NCI-H1930 (cell line): ENCODE measurements at regions not wholly inside any gene's neighbourhood (a gene's known extent, or its start where the extent isn't known, plus 50 kb on each side); places are given as distances from the start of the nearest gene placed in this dataset.
"Not testable (repeated sequence)": the region's sequence is repeated elsewhere in the genome, so short reads cannot be mapped to it uniquely, and the experiment has no call there.

Experiments used
- DNase-seq, 2 experiments: peaks; one replicate each; lab custom pipeline; 2025; lab: John Stamatoyannopoulos, UW

- no peak for DNase-seq
These were observed 92.0 kb downstream of the NCOR2 start for GRCh38 chr12:124475295-124476010.

GRCh38 chr12:124474709-124475108, 92.7 kb downstream of the NCOR2 start:
- DNase-seq: no peak

DNA sequence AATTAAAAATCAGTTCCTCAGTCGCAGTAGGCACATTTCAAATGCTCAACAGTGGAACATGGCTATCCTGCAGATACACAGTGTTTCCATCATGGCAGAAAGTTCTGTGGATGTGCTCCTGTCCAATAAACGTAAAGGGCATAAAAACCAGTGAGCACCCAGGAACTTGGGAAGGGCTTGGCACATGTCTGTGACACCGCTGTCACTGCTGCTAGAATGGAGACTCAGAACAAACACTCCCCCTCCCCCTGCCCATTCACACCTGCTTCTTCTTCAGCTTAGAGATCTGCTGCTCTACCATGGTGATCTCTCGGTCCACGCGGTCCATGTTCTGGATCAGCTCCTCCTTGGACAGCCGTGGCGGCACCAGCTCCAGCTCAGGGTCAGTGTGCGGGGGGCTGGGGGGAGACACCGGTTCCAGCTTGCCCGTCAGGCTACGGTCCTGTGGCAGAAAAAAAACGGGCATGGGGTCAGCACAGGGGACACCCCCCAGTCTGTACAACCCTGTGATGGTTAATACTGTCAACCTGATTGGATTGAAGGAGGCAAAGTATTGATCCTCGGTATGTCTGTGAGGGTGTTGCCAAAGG, 94.6 kb downstream of the NCOR2 start:
- DNase-seq: no peak

DNA sequence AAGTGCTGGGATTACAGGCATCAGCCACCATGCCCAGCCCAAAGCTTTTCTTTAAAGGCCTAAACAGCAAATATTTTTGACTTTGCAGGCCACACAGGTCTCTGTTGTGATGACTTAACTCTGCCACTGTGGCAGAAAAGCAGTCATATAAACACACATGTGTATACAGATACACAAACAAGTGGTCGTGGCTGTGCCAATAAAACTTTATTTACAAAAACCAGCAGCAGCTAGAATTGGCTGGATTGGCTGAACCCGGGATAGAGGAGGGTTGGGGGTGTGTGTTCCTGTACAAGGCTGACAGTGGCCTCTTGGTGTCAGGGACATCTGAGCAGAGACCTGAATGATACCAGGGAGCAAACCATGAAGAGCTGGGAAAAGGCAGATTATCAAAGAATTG, 95.6 kb downstream of the NCOR2 start:
- DNase-seq: no peak

DNA sequence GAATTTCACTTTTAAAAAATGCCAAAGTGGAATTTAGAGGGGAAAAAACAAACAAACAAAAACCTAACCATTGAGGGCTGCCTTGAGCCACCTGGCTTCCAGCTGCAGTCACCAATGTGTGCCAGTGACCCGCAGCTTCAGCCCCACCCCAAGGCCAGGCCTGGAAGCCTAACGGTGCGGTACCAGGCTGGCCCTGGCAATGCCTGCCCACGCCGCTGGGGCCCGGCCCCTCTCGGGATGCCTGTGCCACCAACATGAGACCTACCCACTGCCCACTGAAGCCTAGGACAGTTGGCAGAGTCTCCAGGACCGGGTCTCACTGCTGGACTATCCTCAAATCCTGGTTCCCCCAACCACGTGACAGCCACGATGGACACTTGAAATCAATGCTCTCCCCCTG, 96.6 kb downstream of the NCOR2 start:
- DNase-seq: no peak

DNA sequence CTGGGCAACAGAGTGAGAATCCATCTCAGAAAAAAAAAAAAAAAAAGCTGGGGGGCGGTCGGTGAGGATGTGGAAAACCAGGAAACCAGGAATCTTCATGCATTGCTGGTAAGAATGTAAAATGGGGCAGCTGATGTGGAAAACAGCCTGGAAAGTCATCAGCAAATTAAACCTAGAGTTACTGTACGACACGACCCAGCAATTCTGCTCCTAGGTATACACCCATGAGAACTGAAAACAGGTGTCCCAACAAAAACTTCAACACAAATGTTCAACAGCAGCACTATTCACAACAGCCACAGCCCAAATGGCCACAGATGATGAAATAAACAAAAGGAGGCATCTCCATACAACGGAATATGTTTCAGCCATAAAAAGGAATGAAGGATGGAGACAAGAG, 97.3 kb downstream of the NCOR2 start:
- no peak for DNase-seq

- no peak for DNase-seq
These were observed 98.1 kb downstream of the NCOR2 start for GRCh38 chr12:124469193-124469888.

DNA sequence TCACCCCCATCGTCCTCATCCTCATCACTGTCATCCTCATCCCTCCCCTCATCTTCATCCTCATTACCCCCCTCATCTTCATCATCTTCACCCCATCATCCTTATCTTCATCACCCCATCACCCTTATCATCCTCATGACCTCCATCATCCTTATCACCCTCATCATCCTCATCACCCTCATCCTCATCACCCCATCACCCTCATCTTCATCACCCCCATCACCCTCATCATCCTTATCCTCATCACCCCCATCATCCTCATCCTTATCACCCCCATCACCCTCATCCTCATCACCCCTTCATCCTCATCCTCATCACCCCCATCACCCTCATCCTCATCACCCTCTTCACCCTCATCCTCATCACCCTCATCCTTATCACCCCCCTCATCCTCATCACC, 99.9 kb downstream of the NCOR2 start:
- DNase-seq: not testable (repeated sequence)

GRCh38 chr12:124466216-124467128, 100.9 kb downstream of the NCOR2 start:
- DNase-seq: no peak

DNA sequence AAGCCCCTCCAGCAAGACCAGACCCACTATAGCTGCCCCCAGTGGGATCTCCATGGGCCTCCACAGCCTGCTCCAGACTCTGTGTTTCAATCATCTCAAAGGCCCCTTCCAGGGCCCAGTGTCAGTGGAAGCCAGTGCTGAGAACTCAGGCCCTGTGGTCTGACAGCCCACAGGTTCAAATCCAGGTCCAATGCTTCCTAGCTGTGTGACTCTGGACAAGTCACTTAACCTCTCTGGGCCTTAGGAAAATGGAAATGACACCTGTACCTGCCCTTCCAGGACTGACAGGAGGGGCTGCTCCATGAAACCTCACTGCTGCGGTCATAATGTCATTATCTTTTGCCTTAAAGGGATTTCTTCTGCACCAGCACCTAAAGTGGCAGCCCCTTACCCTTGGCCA, 101.9 kb downstream of the NCOR2 start:
- no peak for DNase-seq

- DNase-seq: no peak
These were observed 102.6 kb downstream of the NCOR2 start for GRCh38 chr12:124464830-124465229.

- no peak for DNase-seq
These were observed 103.3 kb downstream of the NCOR2 start for GRCh38 chr12:124464062-124464461.

GRCh38 chr12:124463341-124463921, 104.0 kb downstream of the NCOR2 start:
- DNase-seq: no peak

- DNase-seq: no peak
These were observed 104.7 kb downstream of the NCOR2 start for GRCh38 chr12:124462750-124463149.

DNA sequence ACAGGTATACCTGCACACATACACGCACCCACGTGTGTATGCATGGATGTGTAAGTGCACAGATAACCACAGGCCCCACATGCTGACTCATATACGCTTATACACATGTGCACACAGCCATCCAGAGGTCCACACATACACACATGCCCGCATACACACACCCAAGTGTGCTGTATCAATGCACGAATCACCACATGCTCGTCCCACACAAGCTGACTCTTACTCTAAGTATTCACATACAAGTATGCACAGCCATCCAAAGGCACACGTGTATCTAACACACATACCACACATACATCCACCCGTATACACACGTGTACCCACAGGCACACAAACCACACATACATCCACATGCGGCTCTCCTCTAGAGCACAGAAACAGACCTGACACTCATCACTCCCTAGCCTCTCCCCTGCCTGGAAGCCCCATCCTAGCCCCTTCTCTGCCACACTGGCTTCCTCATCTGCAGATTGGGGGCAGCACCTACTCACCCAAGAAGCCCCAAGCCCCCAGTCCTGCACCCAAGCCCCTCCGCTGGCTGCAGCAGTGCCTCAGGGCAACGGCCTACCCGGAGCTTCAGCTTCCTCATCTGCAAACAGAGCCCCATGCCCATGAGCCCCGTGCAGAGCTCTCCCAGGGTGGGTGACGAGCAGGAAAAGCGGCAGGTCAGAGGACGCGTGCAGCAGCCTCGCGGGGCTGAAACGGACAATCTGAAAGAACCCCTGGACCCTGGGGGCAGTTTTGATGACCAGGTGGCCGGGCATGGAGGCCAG, 105.4 kb downstream of the NCOR2 start:
- DNase-seq: no peak

GRCh38 chr12:124461241-124461673, 106.2 kb downstream of the NCOR2 start:
- no peak for DNase-seq

DNA sequence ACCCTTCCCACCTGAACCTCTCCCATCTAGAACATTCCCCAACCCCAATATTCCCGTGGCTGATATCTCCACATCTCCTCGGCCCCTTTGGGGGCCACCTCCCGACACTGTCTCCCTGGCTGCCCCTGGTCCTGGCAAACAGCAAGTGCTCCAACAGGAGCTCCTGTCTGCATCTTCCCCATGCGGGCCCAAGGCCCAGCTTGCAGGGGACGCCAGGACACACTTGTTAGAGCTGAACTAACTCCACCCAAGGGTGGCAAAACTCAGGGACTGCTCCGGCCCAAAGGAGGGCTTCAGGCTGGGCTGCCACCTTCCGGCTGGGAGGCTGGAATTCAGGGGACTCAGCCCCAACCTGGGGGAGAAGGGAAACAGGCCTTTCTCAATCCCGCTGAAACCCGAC, 106.6 kb downstream of the NCOR2 start:
- no peak for DNase-seq

DNA sequence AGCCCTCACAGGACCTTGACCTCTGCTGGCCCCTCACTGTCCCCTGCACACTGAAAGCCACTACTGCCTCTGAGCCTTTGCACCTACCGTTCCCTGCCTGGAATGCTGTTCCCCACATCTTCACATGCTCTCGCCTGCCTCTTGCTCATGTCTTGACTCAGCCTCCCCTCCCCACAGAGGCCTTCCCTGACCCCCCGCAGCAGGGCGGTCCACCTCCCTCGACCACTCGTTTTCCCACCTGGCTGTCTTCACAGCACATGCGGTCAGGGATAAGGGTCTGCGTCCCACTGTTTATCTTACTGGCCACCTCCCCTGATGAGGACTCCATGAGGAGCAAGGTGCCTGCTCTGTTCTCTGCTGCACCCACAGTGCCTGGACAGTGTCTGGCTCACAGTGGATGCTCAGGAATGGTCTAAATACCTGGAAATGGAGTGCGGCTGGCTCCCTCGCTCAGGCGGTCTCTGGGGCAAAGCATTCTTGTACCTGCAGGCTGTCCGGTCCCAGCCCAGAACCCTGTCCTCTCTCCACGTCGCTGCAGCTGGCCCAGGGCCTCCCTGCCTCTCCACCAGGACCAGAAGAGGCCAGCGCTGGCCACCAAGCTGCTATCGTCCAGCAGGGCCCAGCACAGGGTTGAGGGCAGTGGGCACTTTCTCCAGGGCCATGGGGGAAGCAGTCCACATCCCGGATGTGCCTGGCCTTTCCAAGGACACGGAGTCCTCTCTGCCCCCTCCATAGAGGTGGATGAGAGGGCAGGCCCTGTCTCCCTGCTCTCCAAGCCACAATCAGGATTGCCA, 107.4 kb downstream of the NCOR2 start:
- no peak for DNase-seq

GRCh38 chr12:124458992-124459851, 108.2 kb downstream of the NCOR2 start:
- DNase-seq: no peak
